ENCODE measurements at regions not wholly inside any gene's neighbourhood (a gene's known extent, or its start where the extent isn't known, plus 50 kb on each side); places are given as distances from the start of the nearest gene placed in this dataset.

GRCh38 chr2:177020524-177021119, 192.0 kb upstream of the HNRNPA3 start:
- TF ChIP-seq BHLHE40 (IDR thresholded peaks at IDR 0.05; ENCODE audit: borderline replicate concordance) (no peak), SP1 (IDR thresholded peaks at IDR 0.05) (no peak), PKNOX1 (IDR thresholded peaks at IDR 0.05) (no peak), ZNF384 (IDR thresholded peaks at IDR 0.05) (no peak), L3MBTL2 (conservative IDR thresholded peaks at IDR 0.05) (no peak), ELF4 (IDR thresholded peaks at IDR 0.05) (no peak), HDGF (IDR thresholded peaks at IDR 0.05; ENCODE audit: borderline replicate concordance) (no peak)

Measured in HEK293T (cell line).